ENCODE measurements at regions not wholly inside any gene's neighbourhood (a gene's known extent, or its start where the extent isn't known, plus 50 kb on each side); places are given as distances from the start of the nearest gene placed in this dataset.

DNA sequence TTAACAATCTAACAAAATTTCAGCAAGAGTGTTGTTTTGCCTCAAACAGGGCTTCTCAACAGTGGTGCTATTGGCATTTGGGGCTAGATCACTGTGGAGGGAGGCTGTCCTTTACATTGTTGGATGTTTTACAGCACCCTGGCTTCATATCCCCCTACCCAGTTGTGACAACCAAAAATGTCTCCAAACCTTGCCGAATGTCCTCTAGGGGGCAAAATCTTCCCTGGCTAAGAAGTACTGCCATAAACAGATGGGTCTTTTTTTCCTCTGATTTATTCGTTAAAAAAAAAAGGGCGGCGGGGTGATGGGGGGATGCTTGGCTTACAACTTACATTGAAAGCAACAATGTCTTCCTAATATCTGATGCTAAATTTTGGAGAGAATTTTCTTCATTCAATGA is 207.6 kb upstream of the CCDC150 start:
- Histone ChIP-seq H3K27me3 (no peaks in the 10 kb centered on the region), H3K27ac (no peak overlapping the region), H3K4me1 (peaks cover 0 to 7% (median 0%) of the 10 kb centered on the region in 4 donors), H3K36me3 (no peaks in the 10 kb centered on the region), H3K4me3 (no peak overlapping the region), H3K9me3 (no peaks in the 10 kb centered on the region)
- no peak for DNase-seq
- TF ChIP-seq, protein P1, sequence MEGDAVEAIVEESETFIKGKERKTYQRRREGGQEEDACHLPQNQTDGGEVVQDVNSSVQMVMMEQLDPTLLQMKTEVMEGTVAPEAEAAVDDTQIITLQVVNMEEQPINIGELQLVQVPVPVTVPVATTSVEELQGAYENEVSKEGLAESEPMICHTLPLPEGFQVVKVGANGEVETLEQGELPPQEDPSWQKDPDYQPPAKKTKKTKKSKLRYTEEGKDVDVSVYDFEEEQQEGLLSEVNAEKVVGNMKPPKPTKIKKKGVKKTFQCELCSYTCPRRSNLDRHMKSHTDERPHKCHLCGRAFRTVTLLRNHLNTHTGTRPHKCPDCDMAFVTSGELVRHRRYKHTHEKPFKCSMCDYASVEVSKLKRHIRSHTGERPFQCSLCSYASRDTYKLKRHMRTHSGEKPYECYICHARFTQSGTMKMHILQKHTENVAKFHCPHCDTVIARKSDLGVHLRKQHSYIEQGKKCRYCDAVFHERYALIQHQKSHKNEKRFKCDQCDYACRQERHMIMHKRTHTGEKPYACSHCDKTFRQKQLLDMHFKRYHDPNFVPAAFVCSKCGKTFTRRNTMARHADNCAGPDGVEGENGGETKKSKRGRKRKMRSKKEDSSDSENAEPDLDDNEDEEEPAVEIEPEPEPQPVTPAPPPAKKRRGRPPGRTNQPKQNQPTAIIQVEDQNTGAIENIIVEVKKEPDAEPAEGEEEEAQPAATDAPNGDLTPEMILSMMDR (IDR thresholded peaks at IDR 0.05) = no peak
- intact Hi-C loops (cut with DNase I; ENCODE audit: low total_unique reads) = no loop called here

DNA sequence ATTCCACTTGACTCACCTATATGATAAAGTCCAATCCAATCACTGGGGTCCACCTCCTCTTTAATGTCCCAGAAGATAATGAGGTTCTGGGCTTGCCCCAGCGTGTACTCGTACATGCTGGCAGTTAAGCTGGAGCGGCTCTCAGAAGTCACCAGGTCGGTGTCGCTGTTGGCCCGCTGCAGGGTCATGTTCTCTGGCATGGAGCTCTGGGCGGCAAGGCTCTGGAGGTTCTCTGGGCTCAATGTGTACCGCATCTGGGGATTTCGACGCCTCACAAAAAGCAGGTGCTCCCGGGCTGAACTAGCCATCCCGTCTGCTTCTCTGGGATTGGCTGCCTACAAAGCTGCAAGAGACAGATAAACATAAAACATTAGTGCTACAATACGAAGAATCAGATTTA is 206.4 kb upstream of the CCDC150 start:
- no peaks in the 10 kb centered on the region for H3K27me3 ChIP-seq
- intact Hi-C loops (cut with DNase I; ENCODE audit: low total_unique reads) = no loop called here
- no peak overlapping the region for H3K4me3 ChIP-seq
- peaks cover 0 to 7% (median 0%) of the 10 kb centered on the region in 4 donors for H3K4me1 ChIP-seq
- no peaks in the 10 kb centered on the region for H3K36me3 ChIP-seq
- H3K27ac ChIP-seq = no peak overlapping the region
- no peak for DNase-seq
- TF ChIP-seq, protein P1 (IDR thresholded peaks at IDR 0.05) = no peak
- no peaks in the 10 kb centered on the region for H3K9me3 ChIP-seq

DNA sequence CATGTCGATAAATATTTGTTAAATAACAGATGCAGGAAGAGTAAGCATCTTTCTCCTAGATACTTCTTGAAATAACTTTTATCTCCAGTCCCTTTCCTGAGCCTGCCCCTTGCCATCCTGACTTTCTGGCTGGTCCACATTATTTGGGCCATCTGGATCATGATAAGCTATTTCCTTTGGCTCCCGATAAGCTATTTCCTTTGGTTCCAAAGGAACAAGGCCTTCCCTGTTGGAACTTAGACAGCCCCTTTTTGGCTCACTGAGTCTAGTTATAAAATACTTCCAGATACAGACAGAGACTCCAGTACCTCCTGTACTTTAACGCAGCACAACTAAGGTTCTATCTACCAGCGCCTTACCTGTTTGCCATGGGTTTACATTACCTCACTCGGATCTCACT is 205.3 kb upstream of the CCDC150 start:
- no peak overlapping the region for H3K4me3 ChIP-seq
- peaks cover 0 to 7% (median 0%) of the 10 kb centered on the region in 4 donors for H3K4me1 ChIP-seq
- DNase-seq = no peak
- TF ChIP-seq, protein P1 (IDR thresholded peaks at IDR 0.05) = no peak
- intact Hi-C loops (cut with DNase I; ENCODE audit: low total_unique reads) = no loop called here
- no peak overlapping the region for H3K27ac ChIP-seq
- H3K36me3 ChIP-seq = no peaks in the 10 kb centered on the region
- no peaks in the 10 kb centered on the region for H3K27me3 ChIP-seq
- H3K9me3 ChIP-seq = no peaks in the 10 kb centered on the region

DNA sequence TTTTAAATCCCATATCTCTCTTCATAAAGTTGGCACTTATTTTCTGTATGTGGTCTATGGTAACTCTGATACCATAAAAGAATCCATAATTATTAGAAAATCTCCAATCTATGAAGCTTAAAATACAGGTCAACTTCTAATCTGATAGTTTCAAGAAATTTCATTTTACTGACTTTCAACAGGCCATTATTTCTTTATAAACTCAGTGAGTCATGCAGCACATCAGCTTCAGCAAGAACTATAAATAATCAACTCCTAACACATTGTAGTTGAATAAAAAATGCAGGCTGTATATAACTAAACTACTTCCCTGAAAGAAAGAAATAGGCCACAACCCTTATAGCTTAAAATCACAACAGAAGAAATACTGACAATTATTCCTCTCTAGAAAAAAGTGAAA is 204.3 kb upstream of the CCDC150 start:
- peaks cover 0 to 7% (median 0%) of the 10 kb centered on the region in 4 donors for H3K4me1 ChIP-seq
- no peak for DNase-seq
- H3K36me3 ChIP-seq = no peaks in the 10 kb centered on the region
- no peak overlapping the region for H3K4me3 ChIP-seq
- H3K27me3 ChIP-seq = no peaks in the 10 kb centered on the region
- H3K27ac ChIP-seq = no peak overlapping the region
- TF ChIP-seq, protein P1 (IDR thresholded peaks at IDR 0.05) = no peak
- H3K9me3 ChIP-seq = no peaks in the 10 kb centered on the region
- intact Hi-C loops (cut with DNase I; ENCODE audit: low total_unique reads) = no loop called here

DNA sequence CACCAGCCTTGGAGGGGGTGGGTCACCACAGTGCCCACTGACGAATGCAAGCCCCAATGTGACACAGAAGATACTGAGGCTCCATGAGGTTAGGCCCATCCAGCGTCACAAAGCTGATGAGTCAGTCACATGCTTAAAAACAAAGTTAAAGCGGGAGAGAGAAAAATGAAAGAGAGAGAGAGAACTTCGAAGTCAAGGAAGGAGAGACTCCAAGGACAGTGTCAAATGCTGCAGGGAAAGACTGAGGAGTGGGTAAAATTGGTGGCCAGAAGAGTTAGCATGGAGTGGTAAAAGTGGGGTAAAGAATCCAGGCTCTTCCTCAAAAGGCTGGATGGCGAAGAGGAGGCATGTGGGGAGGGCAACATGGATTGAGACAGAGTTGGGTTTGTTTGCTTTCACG is 201.9 kb upstream of the CCDC150 start:
- no peaks in the 10 kb centered on the region for H3K27me3 ChIP-seq
- no peak overlapping the region for H3K4me3 ChIP-seq
- intact Hi-C loops (cut with DNase I; ENCODE audit: low total_unique reads) = no loop called here
- TF ChIP-seq, protein P1 (IDR thresholded peaks at IDR 0.05) = no peak
- no peak for DNase-seq
- no peaks in the 10 kb centered on the region for H3K9me3 ChIP-seq
- H3K27ac ChIP-seq = no peak overlapping the region
- H3K4me1 ChIP-seq = peaks cover 0 to 7% (median 0%) of the 10 kb centered on the region in 4 donors
- H3K36me3 ChIP-seq = no peaks in the 10 kb centered on the region

DNA sequence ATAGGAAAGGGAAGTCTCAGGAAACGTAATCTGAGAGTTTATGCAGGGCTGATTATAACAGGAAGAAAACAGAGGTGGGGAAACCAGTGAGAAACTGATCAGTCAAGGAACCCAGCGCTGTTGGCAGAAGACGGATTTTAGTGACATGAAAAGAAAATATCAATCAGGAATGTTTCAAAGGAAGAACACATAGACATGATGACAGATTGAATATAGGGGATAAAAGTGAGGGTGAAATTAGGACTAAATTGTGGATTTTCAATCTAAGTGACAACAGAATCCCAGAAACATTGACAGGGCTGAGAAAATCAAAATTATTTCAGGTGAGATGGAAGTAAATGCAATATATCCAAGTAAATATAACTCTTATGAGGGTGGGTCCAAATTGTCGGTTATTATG is 199.8 kb upstream of the CCDC150 start:
- no peaks in the 10 kb centered on the region for H3K27me3 ChIP-seq
- H3K4me1 ChIP-seq = peaks cover 0 to 4% (median 0%) of the 10 kb centered on the region in 4 donors
- intact Hi-C loops (cut with DNase I; ENCODE audit: low total_unique reads) = loop anchor here (10.0 kb wide), 1 partner anchor 795 kb away; no protein-coding TSS in a partner anchor
- H3K4me3 ChIP-seq = no peak overlapping the region
- H3K9me3 ChIP-seq = no peaks in the 10 kb centered on the region
- H3K27ac ChIP-seq = no peak overlapping the region
- DNase-seq = no peak
- TF ChIP-seq, protein P1 (IDR thresholded peaks at IDR 0.05) = no peak
- H3K36me3 ChIP-seq = no peaks in the 10 kb centered on the region

Measured in tibial artery (tissue), 4 donors.